ENCODE measurements at regions not wholly inside any gene's neighbourhood (a gene's known extent, or its start where the extent isn't known, plus 50 kb on each side); places are given as distances from the start of the nearest gene placed in this dataset.

- DNase-seq, result no peak
Measured at GRCh38 chr5:159424123-159424522, 93.8 kb upstream of the IL12B start.

GRCh38 chr5:159426694-159427093 is 96.4 kb upstream of the IL12B start:
- no peak for DNase-seq

- DNase-seq, result no peak
Measured at GRCh38 chr5:159427180-159428012, 97.1 kb upstream of the IL12B start.

GRCh38 chr5:159430361-159431012 is 100.2 kb upstream of the IL12B start:
- DNase-seq, result no peak

GRCh38 chr5:159435855-159436254 is 105.6 kb upstream of the IL12B start:
- DNase-seq, result no peak

- DNase-seq, result no peak
Measured at GRCh38 chr5:159438092-159438491, 107.8 kb upstream of the IL12B start.

GRCh38 chr5:159439002-159439401 is 108.7 kb upstream of the IL12B start:
- no peak for DNase-seq

GRCh38 chr5:159440235-159440634 is 109.9 kb upstream of the IL12B start:
- DNase-seq, result no peak

GRCh38 chr5:159440968-159441367 is 110.7 kb upstream of the IL12B start:
- no peak for DNase-seq

- DNase-seq, result no peak
Measured at GRCh38 chr5:159441441-159441840, 111.2 kb upstream of the IL12B start.

- no peak for DNase-seq
Measured at GRCh38 chr5:159442206-159442850, 112.0 kb upstream of the IL12B start.

- DNase-seq, result no peak
Measured at GRCh38 chr5:159444441-159445082, 114.3 kb upstream of the IL12B start.

- DNase-seq, result no peak
Measured at GRCh38 chr5:159447116-159447515, 116.8 kb upstream of the IL12B start.

- no peak for DNase-seq
Measured at GRCh38 chr5:159448841-159449407, 118.6 kb upstream of the IL12B start.

- DNase-seq, result no peak
Measured at GRCh38 chr5:159449925-159450324, 119.6 kb upstream of the IL12B start.

- no peak for DNase-seq
Measured at GRCh38 chr5:159450417-159450816, 120.1 kb upstream of the IL12B start.

- DNase-seq, result no peak
Measured at GRCh38 chr5:159451197-159452052, 121.1 kb upstream of the IL12B start.

- DNase-seq, result no peak
Measured at GRCh38 chr5:159452480-159453167, 122.3 kb upstream of the IL12B start.

- no peak for DNase-seq
Measured at GRCh38 chr5:159453209-159453608, 122.9 kb upstream of the IL12B start.

GRCh38 chr5:159456261-159456660 is 126.0 kb upstream of the IL12B start:
- no peak for DNase-seq

- DNase-seq, result peak; percentile 43
Measured at GRCh38 chr5:159456722-159457465, 126.6 kb upstream of the IL12B start.

Measured in stimulated activated CD4-positive, alpha-beta T cell treated with anti-CD3 and anti-CD28 coated beads, Interleukin-4, amount 100 ng/mL, for 1 hour (primary cell).